ENCODE measurements at regions not wholly inside any gene's neighbourhood (a gene's known extent, or its start where the extent isn't known, plus 50 kb on each side); places are given as distances from the start of the nearest gene placed in this dataset.
"Not testable (repeated sequence)": the region's sequence is repeated elsewhere in the genome, so short reads cannot be mapped to it uniquely, and the experiment has no call there.

GRCh38 chr2:117378653-117379052 lies 435.8 kb upstream of the DDX18 start:
- no peaks in the 10 kb centered on the region for H4K20me1 ChIP-seq (ENCODE audit: insufficient read depth, low read length)
- H3K36me3 ChIP-seq (replicated peaks; ENCODE audit: low read depth, low read length), result no peaks in the 10 kb centered on the region
- no peak overlapping the region for H3K27ac ChIP-seq (ENCODE audit: low read length)
- no peaks in the 10 kb centered on the region for H3K9me3 ChIP-seq (ENCODE audit: insufficient read depth, low read length)
- TF ChIP-seq EZH2phosphoT487 (IDR thresholded peaks at IDR 0.05; ENCODE audit: low read depth) (no peak), CTCF (IDR thresholded peaks at IDR 0.05; ENCODE audit: low read depth, low read length) (no peak)
- H3K4me2 ChIP-seq (ENCODE audit: low read length), result peak overlapping the region; percentile 38
- H3K79me2 ChIP-seq (ENCODE audit: low read length), result no peaks in the 10 kb centered on the region
- H2AFZ ChIP-seq (ENCODE audit: low read depth, low read length), result no peak overlapping the region
- peaks cover 18% of the 10 kb centered on the region for H3K4me1 ChIP-seq (ENCODE audit: low read length)
- no peak overlapping the region for H3K4me3 ChIP-seq (ENCODE audit: low read length)
- H3K27me3 ChIP-seq (ENCODE audit: low read depth, low read length), result no peaks in the 10 kb centered on the region
- no peak overlapping the region for H3K9ac ChIP-seq (ENCODE audit: low read length)

GRCh38 chr2:117379928-117380327 lies 434.6 kb upstream of the DDX18 start:
- H3K4me2 ChIP-seq (ENCODE audit: low read length), result no peak overlapping the region
- no peak overlapping the region for H3K9ac ChIP-seq (ENCODE audit: low read length)
- no peaks in the 10 kb centered on the region for H3K9me3 ChIP-seq (ENCODE audit: insufficient read depth, low read length)
- H3K79me2 ChIP-seq (ENCODE audit: low read length), result no peaks in the 10 kb centered on the region
- no peaks in the 10 kb centered on the region for H3K27me3 ChIP-seq (ENCODE audit: low read depth, low read length)
- H3K4me3 ChIP-seq (ENCODE audit: low read length), result no peak overlapping the region
- H3K36me3 ChIP-seq (replicated peaks; ENCODE audit: low read depth, low read length), result no peaks in the 10 kb centered on the region
- H3K27ac ChIP-seq (ENCODE audit: low read length), result no peak overlapping the region
- TF ChIP-seq CTCF (IDR thresholded peaks at IDR 0.05; ENCODE audit: low read depth, low read length), result no peak
- no peak for TF ChIP-seq EZH2phosphoT487 (IDR thresholded peaks at IDR 0.05; ENCODE audit: low read depth)
- peaks cover 18% of the 10 kb centered on the region for H3K4me1 ChIP-seq (ENCODE audit: low read length)
- no peaks in the 10 kb centered on the region for H4K20me1 ChIP-seq (ENCODE audit: insufficient read depth, low read length)
- no peak overlapping the region for H2AFZ ChIP-seq (ENCODE audit: low read depth, low read length)

- H2AFZ ChIP-seq (ENCODE audit: low read depth, low read length), result not testable (repeated sequence)
Observed at GRCh38 chr2:117383997-117384396, 430.5 kb upstream of the DDX18 start.

GRCh38 chr2:117396161-117396560 lies 418.3 kb upstream of the DDX18 start:
- no peaks in the 10 kb centered on the region for H4K20me1 ChIP-seq (ENCODE audit: insufficient read depth, low read length)
- no peak overlapping the region for H3K9ac ChIP-seq (ENCODE audit: low read length)
- no peaks in the 10 kb centered on the region for H3K79me2 ChIP-seq (ENCODE audit: low read length)
- no peaks in the 10 kb centered on the region for H3K4me1 ChIP-seq (ENCODE audit: low read length)
- H2AFZ ChIP-seq (ENCODE audit: low read depth, low read length), result no peak overlapping the region
- H3K4me2 ChIP-seq (ENCODE audit: low read length), result no peak overlapping the region
- no peaks in the 10 kb centered on the region for H3K27me3 ChIP-seq (ENCODE audit: low read depth, low read length)
- TF ChIP-seq CTCF (IDR thresholded peaks at IDR 0.05; ENCODE audit: low read depth, low read length) (no peak), EZH2phosphoT487 (IDR thresholded peaks at IDR 0.05; ENCODE audit: low read depth) (no peak)
- no peak overlapping the region for H3K27ac ChIP-seq (ENCODE audit: low read length)
- no peak overlapping the region for H3K4me3 ChIP-seq (ENCODE audit: low read length)
- H3K9me3 ChIP-seq (ENCODE audit: insufficient read depth, low read length), result no peaks in the 10 kb centered on the region
- no peaks in the 10 kb centered on the region for H3K36me3 ChIP-seq (replicated peaks; ENCODE audit: low read depth, low read length)

More at GRCh38 chr2:117383997-117384396, 430.5 kb upstream of the DDX18 start:
- H3K27ac ChIP-seq (ENCODE audit: low read length); H3K4me2 ChIP-seq (ENCODE audit: low read length); H3K27me3 ChIP-seq (ENCODE audit: low read depth, low read length); H3K9me3 ChIP-seq (ENCODE audit: insufficient read depth, low read length); H3K4me1 ChIP-seq (ENCODE audit: low read length); H3K4me3 ChIP-seq (ENCODE audit: low read length); H3K79me2 ChIP-seq (ENCODE audit: low read length); H3K36me3 ChIP-seq (replicated peaks; ENCODE audit: low read depth, low read length); H3K9ac ChIP-seq (ENCODE audit: low read length); H4K20me1 ChIP-seq (ENCODE audit: insufficient read depth, low read length): not testable (repeated sequence)

- Histone ChIP-seq H3K4me3 (ENCODE audit: low read length) (no peak overlapping the region), H3K27me3 (ENCODE audit: low read depth, low read length) (no peaks in the 10 kb centered on the region), H3K4me1 (ENCODE audit: low read length) (no peaks in the 10 kb centered on the region), H2AFZ (ENCODE audit: low read depth, low read length) (no peak overlapping the region), H3K27ac (ENCODE audit: low read length) (no peak overlapping the region), H3K9ac (ENCODE audit: low read length) (no peak overlapping the region), H3K79me2 (ENCODE audit: low read length) (no peaks in the 10 kb centered on the region), H4K20me1 (ENCODE audit: insufficient read depth, low read length) (no peaks in the 10 kb centered on the region), H3K36me3 (replicated peaks; ENCODE audit: low read depth, low read length) (no peaks in the 10 kb centered on the region), H3K9me3 (ENCODE audit: insufficient read depth, low read length) (no peaks in the 10 kb centered on the region), H3K4me2 (ENCODE audit: low read length) (no peak overlapping the region)
- no peak for TF ChIP-seq EZH2phosphoT487 (IDR thresholded peaks at IDR 0.05; ENCODE audit: low read depth)
- no peak for TF ChIP-seq CTCF (IDR thresholded peaks at IDR 0.05; ENCODE audit: low read depth, low read length)
Observed at GRCh38 chr2:117401582-117401981, 412.9 kb upstream of the DDX18 start.

All from OCI-LY3 (cell line).